Neural cell (in vitro differentiated cells): ENCODE measurements at regions not wholly inside any gene's neighbourhood (a gene's known extent, or its start where the extent isn't known, plus 50 kb on each side); places are given as distances from the start of the nearest gene placed in this dataset.

Experiments used
- H2AFZ ChIP-seq: fragments of 200-600, 300-800 bp; sonication (generic), shearing (Covaris generic); 2 replicates; pipeline ENCODE4 v1.6.0; 2014; ENCODE audit warnings: low read depth, mild to moderate bottlenecking, antibody characterized with exemption, low read length, moderate library complexity
- H3F3A ChIP-seq: fragments of 200-600 bp; shearing (Covaris generic); 2 replicates; pipeline ENCODE4 v1.6.1; 2016; ENCODE audit warnings: mild to moderate bottlenecking, moderate library complexity, mixed read lengths, antibody characterized with exemption, low read length; ENCODE audit not compliant: insufficient read depth, poor library complexity, severe bottlenecking
- H3K27ac ChIP-seq: fragments of 200-600, 300-800 bp; sonication (generic), shearing (Covaris generic); 2 replicates; pipeline ENCODE4 v1.5.1; 2014; ENCODE audit warnings: mild to moderate bottlenecking, low read length, moderate library complexity
- H3K27me3 ChIP-seq: fragments of 300-800, 200-600 bp; sonication (generic), shearing (Covaris generic); 2 replicates; pipeline ENCODE4 v1.6.0; 2014; ENCODE audit warnings: mild to moderate bottlenecking, low read depth, low read length, moderate library complexity; ENCODE audit not compliant: insufficient read depth
- H3K36me3 ChIP-seq: fragments of 300-800, 200-600 bp; sonication (generic), shearing (Covaris generic); 2 replicates; pipeline ENCODE4 v1.5.1; 2014; ENCODE audit warnings: mild to moderate bottlenecking, antibody characterized with exemption, low read length, moderate library complexity; ENCODE audit not compliant: insufficient read depth
- H3K4me2 ChIP-seq: fragments of 300-800, 200-600 bp; sonication (generic), shearing (Covaris generic); 2 replicates; pipeline ENCODE4 v1.6.0; 2014; ENCODE audit warnings: mild to moderate bottlenecking, low read length
- H3K4me3 ChIP-seq: fragments of 300-800, 200-600 bp; sonication (generic), shearing (Covaris generic); 2 replicates; pipeline ENCODE4 v1.5.1; 2014; ENCODE audit warnings: mild to moderate bottlenecking, low read length, moderate library complexity
- H3K79me2 ChIP-seq: fragments of 200-600 bp; shearing (Covaris generic); replicated peaks from 2 replicates; pipeline ENCODE4 v1.6.0; 2014; ENCODE audit warnings: mild to moderate bottlenecking, low read length, moderate library complexity; ENCODE audit not compliant: insufficient read depth
- H3K9ac ChIP-seq: fragments of 300-800, 200-600 bp; sonication (generic), shearing (Covaris generic); 2 replicates; pipeline ENCODE4 v1.6.1; 2016; ENCODE audit warnings: mild to moderate bottlenecking, low read length, mixed read lengths
- H3K9me2 ChIP-seq: fragments of 200-600 bp; shearing (Covaris generic); 2 replicates; pipeline ENCODE4 v1.6.1; 2016; ENCODE audit warnings: mild to moderate bottlenecking, low read length, mixed read lengths; ENCODE audit not compliant: insufficient read depth
- H3K9me3 ChIP-seq: fragments of 200-600, 300-800 bp; sonication (generic), shearing (Covaris generic); 2 replicates; pipeline ENCODE4 v1.6.1; 2016; ENCODE audit warnings: mild to moderate bottlenecking, mixed run types, low read length, moderate library complexity, mixed read lengths
- H4K20me1 ChIP-seq: fragments of 200-600 bp; shearing (Covaris generic); 2 replicates; pipeline ENCODE4 v1.6.1; 2016; ENCODE audit warnings: mild to moderate bottlenecking, mixed run types; ENCODE audit not compliant: insufficient read depth
- CTCF ChIP-seq: fragments of 450-650 bp; IDR thresholded peaks from 2 replicates; pipeline ENCODE4 v1.5.1; 2014; ENCODE audit warnings: antibody characterized with exemption, mild to moderate bottlenecking, moderate library complexity; ENCODE audit not compliant: poor library complexity, severe bottlenecking
- EP300 ChIP-seq: fragments of 450-650 bp; conservative IDR thresholded peaks from 2 replicates; pipeline ENCODE4 v1.6.1; 2014; ENCODE audit warnings: antibody characterized with exemption, mild to moderate bottlenecking, moderate library complexity; ENCODE audit not compliant: poor library complexity, severe bottlenecking
- EZH2 ChIP-seq: fragments of 200-600, 300-800 bp; shearing (Covaris generic), sonication (generic); IDR thresholded peaks from 2 replicates; pipeline ENCODE4 v1.6.1; 2014; ENCODE audit warnings: antibody characterized with exemption, low read length, borderline replicate concordance, mild to moderate bottlenecking; ENCODE audit not compliant: insufficient read depth, poor library complexity, severe bottlenecking
- MXI1 ChIP-seq: fragments of 450-650 bp; conservative IDR thresholded peaks from 2 replicates; pipeline ENCODE4 v1.6.1; 2014; ENCODE audit warnings: antibody characterized with exemption, mild to moderate bottlenecking; ENCODE audit not compliant: poor library complexity, severe bottlenecking
- POLR2AphosphoS5 ChIP-seq: IDR thresholded peaks from 2 replicates; pipeline ENCODE4 v1.6.1; 2012
- RAD21 ChIP-seq: fragments of 450-650 bp; conservative IDR thresholded peaks from 2 replicates; pipeline ENCODE4 v1.6.1; 2014; ENCODE audit warnings: antibody characterized with exemption, mild to moderate bottlenecking, moderate library complexity
- REST ChIP-seq: IDR thresholded peaks from 2 replicates; pipeline ENCODE4 v1.6.1; 2012; ENCODE audit warnings: borderline replicate concordance
- SMC3 ChIP-seq: fragments of 450-650 bp; conservative IDR thresholded peaks from 2 replicates; pipeline ENCODE4 v1.6.1; 2014; ENCODE audit warnings: antibody characterized with exemption, mild to moderate bottlenecking, moderate library complexity; ENCODE audit not compliant: poor library complexity
- TAF1 ChIP-seq: IDR thresholded peaks from 2 replicates; pipeline ENCODE4 v1.6.1; 2012; ENCODE audit warnings: low read depth

- H3K9me2 ChIP-seq: no peaks in the 10 kb centered on the region
- no peak overlapping the region for H2AFZ ChIP-seq
- no peak overlapping the region for H3K27ac ChIP-seq
- H3K9me3 ChIP-seq: no peaks in the 10 kb centered on the region
- TF ChIP-seq EP300: no peak
- H3K79me2 ChIP-seq: no peaks in the 10 kb centered on the region
- H3K4me2 ChIP-seq: no peak overlapping the region
- H3K36me3 ChIP-seq: no peaks in the 10 kb centered on the region
- no peak overlapping the region for H3K4me3 ChIP-seq
- H4K20me1 ChIP-seq: no peaks in the 10 kb centered on the region
- no peaks in the 10 kb centered on the region for H3F3A ChIP-seq
- no peak overlapping the region for H3K9ac ChIP-seq
- H3K27me3 ChIP-seq: no peaks in the 10 kb centered on the region
Observed at GRCh38 chr16:5972747-5973146, 875.2 kb upstream of the EEF2KMT start.

GRCh38 chr16:5971924-5972323 lies 874.3 kb upstream of the EEF2KMT start:
- no peak for TF ChIP-seq RAD21
- TF ChIP-seq MXI1: no peak
- TF ChIP-seq CTCF: no peak
- no peak for TF ChIP-seq EP300
- no peak for TF ChIP-seq POLR2AphosphoS5
- no peak for TF ChIP-seq TAF1
- TF ChIP-seq REST: no peak
- no peak for TF ChIP-seq EZH2
- no peak for TF ChIP-seq SMC3
- Histone ChIP-seq H3F3A (no peaks in the 10 kb centered on the region), H3K27me3 (no peaks in the 10 kb centered on the region), H3K79me2 (no peaks in the 10 kb centered on the region), H3K4me2 (no peak overlapping the region), H3K4me3 (no peak overlapping the region), H3K36me3 (no peaks in the 10 kb centered on the region), H3K9ac (no peak overlapping the region), H2AFZ (no peak overlapping the region), H3K9me2 (no peaks in the 10 kb centered on the region), H3K9me3 (no peaks in the 10 kb centered on the region), H3K27ac (no peak overlapping the region), H4K20me1 (no peaks in the 10 kb centered on the region)

GRCh38 chr16:5971106-5971505 lies 873.5 kb upstream of the EEF2KMT start:
- Histone ChIP-seq H3K9me2 (no peaks in the 10 kb centered on the region), H3K27ac (no peak overlapping the region), H2AFZ (no peak overlapping the region), H3K79me2 (no peaks in the 10 kb centered on the region), H3K4me2 (no peak overlapping the region), H3K36me3 (no peaks in the 10 kb centered on the region), H4K20me1 (no peaks in the 10 kb centered on the region), H3K9me3 (no peaks in the 10 kb centered on the region), H3K4me3 (no peak overlapping the region), H3F3A (no peaks in the 10 kb centered on the region), H3K27me3 (no peaks in the 10 kb centered on the region), H3K9ac (no peak overlapping the region)
- TF ChIP-seq EZH2: no peak
- TF ChIP-seq RAD21: no peak
- TF ChIP-seq MXI1: no peak
- no peak for TF ChIP-seq SMC3
- TF ChIP-seq CTCF: no peak
- no peak for TF ChIP-seq POLR2AphosphoS5
- no peak for TF ChIP-seq REST
- TF ChIP-seq EP300: no peak
